SKM-1 (cell line): ENCODE measurements at regions not wholly inside any gene's neighbourhood (a gene's known extent, or its start where the extent isn't known, plus 50 kb on each side); places are given as distances from the start of the nearest gene placed in this dataset.

Experiments
- DNase-seq: peaks from one replicate; lab custom pipeline; 2025; ENCODE audit not compliant: unreplicated experiment; lab: John Stamatoyannopoulos, UW

- no peak for DNase-seq
Measured at GRCh38 chr13:68190818-68191217, 960.7 kb upstream of the PCDH9 start.

GRCh38 chr13:68185444-68186141 lies 955.5 kb upstream of the PCDH9 start:
- DNase-seq, result no peak

GRCh38 chr13:68176475-68176874 lies 946.3 kb upstream of the PCDH9 start:
- DNase-seq, result no peak

- no peak for DNase-seq
Measured at GRCh38 chr13:68174893-68175292, 944.8 kb upstream of the PCDH9 start.

GRCh38 chr13:68173111-68173510 lies 943.0 kb upstream of the PCDH9 start:
- no peak for DNase-seq

- DNase-seq, result no peak
Measured at GRCh38 chr13:68170961-68171360, 940.8 kb upstream of the PCDH9 start.

GRCh38 chr13:68168448-68168847 lies 938.3 kb upstream of the PCDH9 start:
- DNase-seq, result no peak

GRCh38 chr13:68160466-68160865 lies 930.3 kb upstream of the PCDH9 start:
- DNase-seq, result no peak

- no peak for DNase-seq
Measured at GRCh38 chr13:68152414-68152813, 922.3 kb upstream of the PCDH9 start.

- DNase-seq, result no peak
Measured at GRCh38 chr13:68145852-68146251, 915.7 kb upstream of the PCDH9 start.

- DNase-seq, result no peak
Measured at GRCh38 chr13:68128297-68128915, 898.3 kb upstream of the PCDH9 start.

GRCh38 chr13:68125087-68125480 lies 894.9 kb upstream of the PCDH9 start:
- no peak for DNase-seq

GRCh38 chr13:68124437-68125086 lies 894.4 kb upstream of the PCDH9 start:
- no peak for DNase-seq

GRCh38 chr13:68110178-68110768 lies 880.1 kb upstream of the PCDH9 start:
- DNase-seq, result no peak

- DNase-seq, result no peak
Measured at GRCh38 chr13:68107667-68108066, 877.5 kb upstream of the PCDH9 start.

GRCh38 chr13:68099631-68100030 lies 869.5 kb upstream of the PCDH9 start:
- no peak for DNase-seq

- DNase-seq, result no peak
Measured at GRCh38 chr13:68081061-68081460, 850.9 kb upstream of the PCDH9 start.

- DNase-seq, result no peak
Measured at GRCh38 chr13:68078874-68079273, 848.7 kb upstream of the PCDH9 start.

GRCh38 chr13:68078469-68078868 lies 848.3 kb upstream of the PCDH9 start:
- no peak for DNase-seq

GRCh38 chr13:68076046-68076445 lies 845.9 kb upstream of the PCDH9 start:
- DNase-seq, result no peak

GRCh38 chr13:68066879-68067513 lies 836.9 kb upstream of the PCDH9 start:
- no peak for DNase-seq
